ENCODE measurements at regions not wholly inside any gene's neighbourhood (a gene's known extent, or its start where the extent isn't known, plus 50 kb on each side); places are given as distances from the start of the nearest gene placed in this dataset.

DNA sequence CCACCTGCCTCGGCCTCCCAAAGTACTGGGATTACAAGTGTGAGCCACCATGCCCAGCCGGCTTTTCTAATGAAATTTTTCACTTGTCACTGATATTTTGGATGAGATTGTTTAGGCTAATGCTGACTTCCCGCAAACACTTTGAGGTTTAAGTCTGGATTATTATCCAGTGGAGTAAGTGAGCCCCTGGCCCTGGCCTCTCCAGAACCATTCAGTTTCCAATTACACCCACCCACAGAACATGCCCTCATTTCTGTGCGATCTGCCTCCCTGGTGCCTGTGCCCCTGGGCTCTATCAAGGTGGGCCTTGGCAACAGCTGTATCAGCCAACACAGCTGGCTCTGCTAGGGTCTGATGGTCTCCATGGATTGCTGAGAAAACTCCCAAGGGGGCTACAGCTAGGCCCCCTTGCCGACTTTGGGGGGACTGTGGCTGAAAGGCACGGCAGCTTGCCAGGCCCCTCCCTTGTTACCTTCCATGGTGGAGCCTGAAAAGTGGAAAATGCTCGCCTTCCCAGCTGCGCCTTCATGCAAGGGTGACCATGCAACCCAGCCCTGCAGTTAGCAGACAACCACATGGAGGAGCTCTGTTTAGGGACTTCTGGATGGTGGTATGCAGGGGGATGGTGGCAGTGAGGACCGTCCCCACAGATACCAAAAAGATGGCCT, 288.9 kb downstream of the FAM43A start:
- H2BK5ac ChIP-seq (ENCODE audit: low read depth, low read length, poor library complexity, severe bottlenecking): no peak overlapping the region
- no peak overlapping the region for H2AK5ac ChIP-seq (ENCODE audit: low read depth, low read length)
- no peak overlapping the region for H3K18ac ChIP-seq (ENCODE audit: low read depth, low read length)
- H2BK120ac ChIP-seq (ENCODE audit: low read depth, low read length): no peak overlapping the region
- H3K4me2 ChIP-seq (ENCODE audit: low read depth, low read length): no peak overlapping the region
- DNase-seq: no peak
- H2BK15ac ChIP-seq (ENCODE audit: low read depth, low read length): no peak overlapping the region
- no TSS peak for BruUV-seq (replicated peaks)
- no peak overlapping the region for H4K8ac ChIP-seq (ENCODE audit: low read depth in 2 of 2, low read length in 2 of 2)
- CTCF ChIA-PET: no interaction called here
- POLR2A ChIA-PET (ENCODE audit: unreplicated experiment): no interaction called here
- H3K23ac ChIP-seq (ENCODE audit: low read depth, low read length): no peak overlapping the region
- no peaks in the 10 kb centered on the region; the same call in 1 of the 2 replicates for H3K9me3 ChIP-seq (ENCODE audit: control insufficient read depth, insufficient read depth, low read length)
- H2AFZ ChIP-seq (replicated peaks; ENCODE audit: low read length, poor library complexity): no peak overlapping the region
- H3K4me1 ChIP-seq (ENCODE audit: control insufficient read depth, insufficient read depth, low read length): no peaks in the 10 kb centered on the region
- H3K27me3 ChIP-seq (ENCODE audit: control insufficient read depth, insufficient read depth, low read length): peaks cover 29% of the 10 kb centered on the region
- no peaks in the 10 kb centered on the region for H3K9me1 ChIP-seq (ENCODE audit: insufficient read depth, low read length)
- no peak overlapping the region for H3K14ac ChIP-seq (replicated peaks; ENCODE audit: low read depth, low read length)
- no peak overlapping the region for H2BK20ac ChIP-seq (ENCODE audit: low read depth, low read length)
- no peaks in the 10 kb centered on the region for H3K36me3 ChIP-seq (ENCODE audit: control insufficient read depth, insufficient read depth, low read length)
- no peak overlapping the region for H3K4me3 ChIP-seq (ENCODE audit: insufficient read depth, low read depth, low read length)
- no peak overlapping the region for H4K5ac ChIP-seq (ENCODE audit: low read depth, low read length)
- no peak overlapping the region for H3K9ac ChIP-seq (ENCODE audit: low read depth, low read length)
- H2AK9ac ChIP-seq (replicated peaks; ENCODE audit: low read depth, low read length, poor library complexity): no peak overlapping the region
- TF ChIP-seq CHD1 (IDR thresholded peaks at IDR 0.05; ENCODE audit: low read depth, low read length): no peak
- TF ChIP-seq, protein P1, sequence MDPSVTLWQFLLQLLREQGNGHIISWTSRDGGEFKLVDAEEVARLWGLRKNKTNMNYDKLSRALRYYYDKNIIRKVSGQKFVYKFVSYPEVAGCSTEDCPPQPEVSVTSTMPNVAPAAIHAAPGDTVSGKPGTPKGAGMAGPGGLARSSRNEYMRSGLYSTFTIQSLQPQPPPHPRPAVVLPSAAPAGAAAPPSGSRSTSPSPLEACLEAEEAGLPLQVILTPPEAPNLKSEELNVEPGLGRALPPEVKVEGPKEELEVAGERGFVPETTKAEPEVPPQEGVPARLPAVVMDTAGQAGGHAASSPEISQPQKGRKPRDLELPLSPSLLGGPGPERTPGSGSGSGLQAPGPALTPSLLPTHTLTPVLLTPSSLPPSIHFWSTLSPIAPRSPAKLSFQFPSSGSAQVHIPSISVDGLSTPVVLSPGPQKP (IDR thresholded peaks at IDR 0.05; ENCODE audit: borderline replicate concordance, low read depth, low read length): no peak
- TF ChIP-seq, protein P2, sequence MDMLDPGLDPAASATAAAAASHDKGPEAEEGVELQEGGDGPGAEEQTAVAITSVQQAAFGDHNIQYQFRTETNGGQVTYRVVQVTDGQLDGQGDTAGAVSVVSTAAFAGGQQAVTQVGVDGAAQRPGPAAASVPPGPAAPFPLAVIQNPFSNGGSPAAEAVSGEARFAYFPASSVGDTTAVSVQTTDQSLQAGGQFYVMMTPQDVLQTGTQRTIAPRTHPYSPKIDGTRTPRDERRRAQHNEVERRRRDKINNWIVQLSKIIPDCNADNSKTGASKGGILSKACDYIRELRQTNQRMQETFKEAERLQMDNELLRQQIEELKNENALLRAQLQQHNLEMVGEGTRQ (IDR thresholded peaks at IDR 0.05; ENCODE audit: low read depth, low read length): no peak
- TF ChIP-seq, protein P3, sequence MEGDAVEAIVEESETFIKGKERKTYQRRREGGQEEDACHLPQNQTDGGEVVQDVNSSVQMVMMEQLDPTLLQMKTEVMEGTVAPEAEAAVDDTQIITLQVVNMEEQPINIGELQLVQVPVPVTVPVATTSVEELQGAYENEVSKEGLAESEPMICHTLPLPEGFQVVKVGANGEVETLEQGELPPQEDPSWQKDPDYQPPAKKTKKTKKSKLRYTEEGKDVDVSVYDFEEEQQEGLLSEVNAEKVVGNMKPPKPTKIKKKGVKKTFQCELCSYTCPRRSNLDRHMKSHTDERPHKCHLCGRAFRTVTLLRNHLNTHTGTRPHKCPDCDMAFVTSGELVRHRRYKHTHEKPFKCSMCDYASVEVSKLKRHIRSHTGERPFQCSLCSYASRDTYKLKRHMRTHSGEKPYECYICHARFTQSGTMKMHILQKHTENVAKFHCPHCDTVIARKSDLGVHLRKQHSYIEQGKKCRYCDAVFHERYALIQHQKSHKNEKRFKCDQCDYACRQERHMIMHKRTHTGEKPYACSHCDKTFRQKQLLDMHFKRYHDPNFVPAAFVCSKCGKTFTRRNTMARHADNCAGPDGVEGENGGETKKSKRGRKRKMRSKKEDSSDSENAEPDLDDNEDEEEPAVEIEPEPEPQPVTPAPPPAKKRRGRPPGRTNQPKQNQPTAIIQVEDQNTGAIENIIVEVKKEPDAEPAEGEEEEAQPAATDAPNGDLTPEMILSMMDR (conservative IDR thresholded peaks at IDR 0.05; ENCODE audit: low read depth, low read length): no peak
- TF ChIP-seq NFE2L2 (IDR thresholded peaks at IDR 0.05; ENCODE audit: low read depth, low read length): no peak
- TF ChIP-seq RAD21 (IDR thresholded peaks at IDR 0.05; ENCODE audit: low read length): no peak
- dilution Hi-C loops (cut with HindIII; ENCODE audit: low sequenced_read_pairs, unreplicated experiment) (no loop called here), in situ Hi-C loops (cut with MboI; ENCODE audit: low sequenced_read_pairs) (no loop called here), intact Hi-C loops (cut with micrococcal nuclease) (no loop called here)
- H4K20me1 ChIP-seq (ENCODE audit: insufficient read depth, low read length): no peaks in the 10 kb centered on the region
- no peak for ATAC-seq (ENCODE audit: low read depth)
- no CpG with 5 or more reads among the region's 9 CpGs for WGBS, 2 experiments (ENCODE audit: extremely low coverage in 2 of 2, insufficient read length in 1 of 2)
- H3K79me1 ChIP-seq (ENCODE audit: low read depth in 1 of 2, low read length in 2 of 2): no peaks in the 10 kb centered on the region
- no peak overlapping the region for H3K27ac ChIP-seq (ENCODE audit: insufficient read depth, low read length)
- no peak overlapping the region for H3K56ac ChIP-seq (ENCODE audit: extremely low read depth, insufficient read depth, low read length)
- H4K91ac ChIP-seq (ENCODE audit: insufficient read depth, low read depth, low read length): no peak overlapping the region
- H3K4ac ChIP-seq (ENCODE audit: low read depth, low read length): no peak overlapping the region

Measured in IMR-90 (cell line).